ENCODE measurements at regions not wholly inside any gene's neighbourhood (a gene's known extent, or its start where the extent isn't known, plus 50 kb on each side); places are given as distances from the start of the nearest gene placed in this dataset.
"Not testable (repeated sequence)": the region's sequence is repeated elsewhere in the genome, so short reads cannot be mapped to it uniquely, and the experiment has no call there.

- DNase-seq (ENCODE audit: extremely low read depth, low read depth, low spot score): no peak
These were observed 655.7 kb upstream of the INTU start for GRCh38 chr4:126976850-126977632.

DNA sequence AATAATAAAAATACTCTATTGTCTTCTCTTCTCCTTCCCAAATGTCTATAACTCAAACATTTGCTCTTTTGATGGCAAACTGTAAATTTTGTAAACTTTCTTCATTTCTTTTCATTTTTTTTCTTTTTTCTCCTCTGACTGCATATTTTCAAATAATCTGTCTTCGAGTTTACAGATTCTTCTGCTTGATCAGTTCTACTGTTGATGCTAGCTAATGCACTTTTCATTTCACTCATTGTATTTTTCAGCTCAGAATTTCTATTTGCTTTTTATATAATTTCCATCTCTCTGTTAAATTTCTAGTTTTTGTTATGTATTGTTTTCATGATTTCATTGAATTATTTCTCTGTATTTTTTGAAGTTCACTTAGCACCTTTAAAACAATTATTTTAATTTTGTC, 646.8 kb upstream of the INTU start:
- no peak for DNase-seq (ENCODE audit: extremely low read depth, low read depth, low spot score)

DNA sequence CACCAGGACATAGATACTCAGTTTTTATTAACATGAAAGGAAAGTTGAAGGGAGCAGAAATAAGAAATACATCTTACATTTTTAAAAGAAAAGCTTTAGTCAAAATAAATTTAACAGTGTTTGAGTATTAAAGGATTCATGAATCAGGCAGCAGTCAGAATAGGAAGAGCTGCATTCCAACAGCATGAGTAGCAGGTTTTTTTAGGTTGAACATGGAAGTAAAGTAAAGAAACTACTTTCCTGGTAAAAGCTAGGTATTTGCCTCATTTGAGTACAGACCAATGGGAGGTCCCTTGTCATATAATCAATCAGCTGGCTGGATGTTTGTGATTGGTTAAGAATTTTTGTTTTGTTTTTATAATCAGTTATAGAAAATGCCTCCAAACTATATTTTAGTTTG, 645.9 kb upstream of the INTU start:
- DNase-seq (ENCODE audit: extremely low read depth, low read depth, low spot score): no peak

DNA sequence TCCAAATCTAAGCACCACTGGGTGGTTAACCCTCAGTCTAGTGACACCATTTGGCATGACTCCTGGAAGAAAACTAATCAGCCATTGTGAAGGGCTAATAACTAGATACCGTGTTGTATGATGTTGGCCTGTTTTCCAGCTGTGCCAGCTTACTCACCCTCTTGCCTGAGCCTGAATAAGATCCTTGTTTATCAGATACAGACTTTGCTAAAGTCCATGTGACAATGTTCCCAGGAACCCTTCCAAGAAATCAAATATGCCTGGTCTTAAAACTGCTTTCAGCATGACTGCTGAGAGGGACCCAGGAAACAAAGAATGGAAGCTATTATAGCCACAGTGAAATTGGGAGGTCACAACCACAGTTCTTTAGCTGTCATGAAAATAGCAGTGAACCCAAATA, 640.8 kb upstream of the INTU start:
- no peak for DNase-seq (ENCODE audit: extremely low read depth, low read depth, low spot score)

DNA sequence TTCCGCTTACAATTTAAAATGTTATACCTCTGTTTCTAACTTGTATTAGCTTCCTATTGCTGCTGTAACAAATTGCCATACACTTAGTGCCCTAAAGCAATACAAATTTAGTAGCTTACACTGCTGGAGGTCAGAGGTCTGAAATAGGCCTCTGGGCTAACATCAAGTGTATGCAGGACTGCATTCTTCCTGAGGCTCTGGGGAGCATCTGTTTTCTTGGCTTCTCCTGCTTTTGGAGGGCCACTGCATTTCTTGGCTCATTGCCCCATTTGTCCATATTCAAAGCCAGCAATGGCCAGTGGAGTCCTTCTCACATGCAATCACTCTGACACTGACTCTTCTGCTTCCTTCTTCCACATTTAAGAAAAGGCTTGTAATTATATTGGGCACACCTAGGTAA, 639.8 kb upstream of the INTU start:
- no peak for DNase-seq (ENCODE audit: extremely low read depth, low read depth, low spot score)

GRCh38 chr4:126993351-126993750, 639.4 kb upstream of the INTU start:
- no peak for DNase-seq (ENCODE audit: extremely low read depth, low read depth, low spot score)

DNA sequence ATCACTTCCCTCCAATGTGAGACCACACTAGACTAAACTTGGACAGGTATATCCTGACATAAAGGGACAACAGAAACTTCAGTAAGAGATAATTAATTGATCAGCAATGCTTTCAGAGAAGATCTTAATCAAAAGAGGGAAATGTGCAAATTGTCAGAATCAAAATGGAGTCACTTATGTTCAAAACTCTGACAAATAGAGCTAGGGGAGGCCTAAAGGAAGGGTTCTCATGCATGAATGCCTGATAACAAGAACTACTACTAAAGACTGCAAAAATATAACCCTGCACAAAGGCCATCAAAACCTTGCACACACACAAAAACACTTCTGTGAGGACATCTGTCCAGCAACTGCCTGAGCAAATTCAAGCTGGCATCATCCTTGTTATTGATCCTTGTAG, 637.5 kb upstream of the INTU start:
- DNase-seq (ENCODE audit: extremely low read depth, low read depth, low spot score): no peak

DNA sequence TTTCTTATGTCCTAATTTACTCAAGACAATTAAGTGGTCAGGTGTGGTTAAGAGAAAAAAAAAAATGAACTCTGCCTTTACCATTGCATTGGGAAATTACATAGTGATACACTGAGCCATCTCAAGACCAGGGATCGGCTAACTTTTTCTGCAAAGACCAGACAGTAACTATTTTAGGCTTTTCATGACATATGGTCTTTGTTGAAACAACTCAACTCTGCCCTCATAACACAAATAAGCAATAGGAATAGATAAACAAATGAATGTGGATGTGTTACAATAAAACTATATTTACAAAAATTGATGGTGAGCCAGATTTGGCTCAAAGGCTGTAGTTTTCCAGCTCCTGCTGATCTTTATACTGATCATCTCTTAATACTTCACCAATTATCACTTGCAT, 632.6 kb upstream of the INTU start:
- no peak for DNase-seq (ENCODE audit: extremely low read depth, low read depth, low spot score)

DNA sequence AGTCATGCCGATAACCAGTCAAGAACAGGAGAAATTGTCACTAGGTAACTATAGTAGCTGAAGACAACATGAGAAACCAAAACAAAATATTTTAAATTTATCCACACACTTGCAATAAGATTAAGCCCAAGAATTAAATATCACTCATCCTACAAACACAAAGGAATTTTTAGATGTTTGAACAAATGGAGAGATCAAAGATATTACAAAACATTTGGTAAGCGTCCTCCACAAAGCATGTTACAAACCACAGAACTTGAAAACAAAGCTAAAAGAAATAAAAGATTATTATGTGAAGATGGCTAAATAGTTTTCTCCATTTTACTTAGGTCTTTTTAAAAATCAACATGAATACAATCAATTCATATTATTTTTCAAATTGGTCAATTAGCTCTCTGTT, 631.9 kb upstream of the INTU start:
- DNase-seq (ENCODE audit: extremely low read depth, low read depth, low spot score): no peak

DNA sequence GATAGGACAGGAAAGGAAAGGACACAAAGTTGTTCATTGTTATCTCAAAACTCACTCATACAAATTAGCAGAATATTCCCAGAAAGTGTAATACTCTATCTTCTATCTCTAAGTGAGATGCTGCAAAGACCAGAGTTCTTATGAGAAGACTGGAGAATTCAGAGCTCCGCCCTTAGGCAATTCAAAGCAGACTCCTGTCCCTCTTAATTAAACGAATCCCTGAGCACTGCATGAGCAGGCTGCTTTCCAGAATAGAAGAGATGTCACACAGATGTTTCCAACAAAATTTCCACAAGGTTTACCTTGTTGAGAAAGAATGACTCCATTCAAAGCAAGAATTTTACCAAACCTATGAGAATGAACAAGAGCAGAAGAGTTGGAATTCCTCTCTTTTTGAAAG, 630.8 kb upstream of the INTU start:
- DNase-seq (ENCODE audit: extremely low read depth, low read depth, low spot score): no peak

GRCh38 chr4:127006446-127006877, 626.3 kb upstream of the INTU start:
- no peak for DNase-seq (ENCODE audit: extremely low read depth, low read depth, low spot score)

GRCh38 chr4:127007305-127007704, 625.5 kb upstream of the INTU start:
- DNase-seq (ENCODE audit: extremely low read depth, low read depth, low spot score): no peak

DNA sequence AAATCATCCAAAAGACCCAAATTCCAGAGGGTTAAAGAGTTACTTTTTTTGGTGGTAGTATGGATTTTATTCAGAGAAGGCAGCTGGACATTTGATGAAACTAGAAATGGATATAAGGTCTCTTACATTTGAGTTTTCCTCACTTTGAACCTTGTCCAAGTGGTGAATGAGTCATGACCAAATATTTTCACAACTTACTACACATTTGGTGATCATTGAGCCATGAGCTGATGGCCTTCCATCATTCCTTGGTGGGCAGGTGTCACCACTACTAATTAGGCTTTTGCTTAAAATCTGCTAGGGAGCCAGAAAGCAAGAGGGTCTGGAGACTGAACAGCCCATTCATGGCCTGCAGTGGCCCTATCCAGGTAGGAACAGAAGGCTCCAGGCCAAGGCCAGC, 620.2 kb upstream of the INTU start:
- no peak for DNase-seq (ENCODE audit: extremely low read depth, low read depth, low spot score)

- no peak for DNase-seq (ENCODE audit: extremely low read depth, low read depth, low spot score)
These were observed 617.1 kb upstream of the INTU start for GRCh38 chr4:127015667-127016117.

DNA sequence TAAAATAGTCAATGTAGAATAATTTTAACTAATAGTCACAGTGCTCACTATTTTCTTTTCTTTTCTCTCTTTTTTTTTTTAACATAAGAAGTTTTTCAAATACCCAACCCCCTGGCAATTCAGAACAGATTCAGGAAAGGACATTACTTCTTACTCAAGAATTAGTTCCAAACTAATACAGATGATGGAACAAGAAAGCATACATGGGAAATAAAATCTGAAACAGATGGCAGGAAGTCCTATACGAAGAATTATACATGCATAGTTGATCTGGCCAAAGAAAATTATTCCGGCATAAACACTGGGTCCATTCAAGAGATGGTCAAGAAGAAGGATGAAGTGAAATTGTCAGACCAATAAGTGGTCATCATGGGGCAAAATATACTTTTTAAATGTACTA, 614.4 kb upstream of the INTU start:
- DNase-seq (ENCODE audit: extremely low read depth, low read depth, low spot score): no peak

- DNase-seq (ENCODE audit: extremely low read depth, low read depth, low spot score): not testable (repeated sequence)
These were observed 611.9 kb upstream of the INTU start for GRCh38 chr4:127020831-127021230.

GRCh38 chr4:127036296-127036695, 596.5 kb upstream of the INTU start:
- DNase-seq (ENCODE audit: extremely low read depth, low read depth, low spot score): no peak

DNA sequence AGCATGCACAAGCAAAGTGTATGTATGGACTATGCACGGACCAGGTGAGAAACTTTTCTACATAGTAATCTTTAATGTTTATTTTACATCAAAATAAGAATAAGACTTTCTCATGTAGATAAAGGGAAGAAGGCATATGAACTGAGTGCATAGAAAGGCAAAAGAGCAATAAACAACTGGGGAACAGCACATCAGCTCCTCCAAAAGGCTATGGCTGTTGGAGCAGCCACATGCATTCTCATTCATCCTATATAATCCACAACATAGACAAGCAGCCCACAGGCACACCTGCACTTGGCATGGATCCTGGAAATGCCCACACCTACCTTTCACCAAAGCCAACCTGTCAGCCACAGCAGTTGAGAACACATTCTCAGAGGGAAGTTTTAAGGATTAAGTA, 586.9 kb upstream of the INTU start:
- no peak for DNase-seq (ENCODE audit: extremely low read depth, low read depth, low spot score)

DNA sequence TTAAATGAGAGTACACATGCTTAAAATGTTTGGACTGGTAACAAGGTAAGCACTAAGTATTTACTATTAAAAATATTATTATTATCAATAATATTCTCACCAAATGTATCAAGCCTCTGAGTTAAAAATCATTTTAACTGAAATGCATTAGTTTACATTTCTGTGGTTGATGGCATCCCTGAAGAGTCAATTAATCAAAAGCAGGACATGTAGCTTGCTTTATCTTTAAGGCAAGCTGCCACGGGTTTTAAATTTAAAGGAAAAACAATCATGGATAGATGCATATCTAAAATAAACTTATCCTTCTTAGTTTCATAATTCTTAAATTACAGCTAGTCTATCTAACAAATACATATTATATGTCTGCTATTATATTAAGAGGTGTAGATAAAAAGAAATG, 584.8 kb upstream of the INTU start:
- no peak for DNase-seq (ENCODE audit: extremely low read depth, low read depth, low spot score)

DNA sequence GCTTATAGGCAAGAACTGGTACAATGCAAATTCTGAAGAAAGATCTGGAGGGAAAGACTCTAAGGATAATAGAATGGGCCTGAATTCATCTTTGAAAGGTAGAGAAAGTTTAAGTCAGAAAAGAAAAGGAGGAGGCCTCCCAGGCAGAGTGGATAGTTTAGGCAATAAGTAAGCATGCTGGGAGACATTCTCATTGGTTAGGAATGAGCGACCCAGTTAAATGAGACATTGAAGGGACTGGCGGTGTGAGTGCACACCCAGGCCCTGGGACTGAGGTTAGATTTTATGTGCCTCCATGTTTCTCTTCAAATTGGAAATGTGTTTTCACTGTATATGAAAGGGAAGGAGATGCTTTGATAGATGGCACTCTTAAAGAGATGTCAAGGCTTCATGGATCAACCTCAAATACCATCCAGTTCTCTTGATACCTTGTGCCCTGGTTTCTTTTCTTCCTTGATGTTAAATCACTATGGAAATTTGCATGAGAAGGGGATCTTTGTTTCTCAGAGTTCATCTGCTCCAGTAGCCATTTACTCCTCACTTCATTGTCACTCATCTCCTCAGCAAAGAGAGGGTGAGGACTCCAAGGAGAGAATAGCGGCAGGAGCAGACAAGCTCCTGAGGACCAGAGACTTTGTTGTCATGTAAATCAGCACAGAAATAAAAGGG, 584.2 kb upstream of the INTU start:
- DNase-seq (ENCODE audit: extremely low read depth, low read depth, low spot score): no peak

DNA sequence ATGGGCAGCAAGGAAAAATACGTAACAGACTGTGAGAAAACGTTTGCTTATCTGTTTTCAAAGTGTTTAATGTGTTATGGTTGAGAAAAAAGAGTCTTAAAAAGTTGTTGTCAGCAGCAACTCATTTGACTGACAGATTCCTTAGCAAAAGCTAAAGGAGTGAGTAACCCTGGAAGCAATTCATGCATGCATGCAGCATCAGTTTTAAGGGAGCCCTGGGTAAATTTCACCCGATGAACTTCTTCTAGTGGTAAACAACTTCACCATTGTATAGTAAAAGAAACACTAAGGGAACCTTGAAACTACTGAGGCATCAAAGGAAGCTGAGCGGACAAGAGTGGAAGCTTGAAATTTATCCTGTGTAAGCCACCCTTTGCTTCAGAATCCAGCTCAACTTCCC, 583.2 kb upstream of the INTU start:
- DNase-seq (ENCODE audit: extremely low read depth, low read depth, low spot score): no peak

DNA sequence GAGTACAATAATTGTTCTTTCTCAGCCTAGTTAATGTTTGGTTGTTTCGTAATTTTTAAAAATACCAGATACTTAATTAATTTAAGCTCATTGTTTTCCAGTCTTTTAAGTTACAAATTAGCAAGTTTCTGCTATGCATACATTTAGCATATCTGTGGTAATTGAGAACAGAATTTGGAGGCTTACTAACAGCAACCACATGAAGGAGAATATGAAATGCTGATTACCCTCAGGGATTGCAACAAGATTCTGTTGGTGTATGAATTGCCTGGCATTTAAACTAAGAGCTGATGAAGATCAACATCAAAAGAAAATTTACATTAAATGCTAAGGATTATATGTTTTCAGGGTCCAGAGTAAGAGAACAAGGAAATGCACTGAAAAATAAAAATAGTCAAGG, 580.0 kb upstream of the INTU start:
- DNase-seq (ENCODE audit: extremely low read depth, low read depth, low spot score): no peak

GRCh38 chr4:127055357-127055756, 577.4 kb upstream of the INTU start:
- no peak for DNase-seq (ENCODE audit: extremely low read depth, low read depth, low spot score)
